Osteoblast (primary cell): ENCODE measurements at regions not wholly inside any gene's neighbourhood (a gene's known extent, or its start where the extent isn't known, plus 50 kb on each side); places are given as distances from the start of the nearest gene placed in this dataset.
"Not testable (repeated sequence)": the region's sequence is repeated elsewhere in the genome, so short reads cannot be mapped to it uniquely, and the experiment has no call there.

Experiments used
- DNase-seq: peaks from one replicate; pipeline ENCODE4 v3.0.0; 2011; ENCODE audit warnings: low spot score, mixed read lengths; ENCODE audit not compliant: insufficient read length; ENCODE audit errors: missing footprints
- H2AFZ ChIP-seq: 2 replicates; pipeline ENCODE4 v1.6.0; 2011; ENCODE audit warnings: mild to moderate bottlenecking, low read length
- H3K27ac ChIP-seq: 2 replicates; pipeline ENCODE4 v1.5.1; 2011; ENCODE audit warnings: mild to moderate bottlenecking, low read depth, low read length, moderate library complexity
- H3K27me3 ChIP-seq: 2 replicates; pipeline ENCODE4 v1.6.0; 2012; ENCODE audit warnings: mild to moderate bottlenecking, control low read depth, inconsistent platforms, low read length, moderate library complexity; ENCODE audit not compliant: insufficient read depth
- H3K36me3 ChIP-seq: 2 replicates; pipeline ENCODE4 v1.5.1; 2011; ENCODE audit warnings: mild to moderate bottlenecking, low read length, control low read depth, moderate library complexity; ENCODE audit not compliant: insufficient read depth
- H3K4me1 ChIP-seq: 2 replicates; pipeline ENCODE4 v1.5.1; 2011; ENCODE audit warnings: mild to moderate bottlenecking, low read length, control low read depth, moderate library complexity; ENCODE audit not compliant: insufficient read depth
- H3K4me2 ChIP-seq: 2 replicates; pipeline ENCODE4 v1.6.0; 2011; ENCODE audit warnings: mild to moderate bottlenecking, low read length; ENCODE audit not compliant: insufficient read depth
- H3K4me3 ChIP-seq: fragments of 200-600 bp; sonication (generic); 3 replicates; pipeline ENCODE4 v1.5.1; 2012; ENCODE audit warnings: mild to moderate bottlenecking, low read length, inconsistent platforms; ENCODE audit not compliant: insufficient read depth
- H3K79me2 ChIP-seq: 2 replicates; pipeline ENCODE4 v1.6.0; 2012; ENCODE audit warnings: mild to moderate bottlenecking, low read length, control low read depth, inconsistent platforms; ENCODE audit not compliant: insufficient read depth
- H3K9me3 ChIP-seq: 2 replicates; pipeline ENCODE4 v1.5.1; 2011; ENCODE audit warnings: low read depth, low read length, control low read depth
- H4K20me1 ChIP-seq: 2 replicates; pipeline ENCODE4 v1.6.0; 2012; ENCODE audit warnings: mild to moderate bottlenecking, low read length, control low read depth; ENCODE audit not compliant: insufficient read depth
- TF ChIP-seq, protein P1 (sequence below): IDR thresholded peaks from 2 replicates; pipeline ENCODE4 v1.5.1; 2011; ENCODE audit warnings: mild to moderate bottlenecking, low read depth, low read length, moderate library complexity; ENCODE audit errors: extremely low read depth

DNA sequence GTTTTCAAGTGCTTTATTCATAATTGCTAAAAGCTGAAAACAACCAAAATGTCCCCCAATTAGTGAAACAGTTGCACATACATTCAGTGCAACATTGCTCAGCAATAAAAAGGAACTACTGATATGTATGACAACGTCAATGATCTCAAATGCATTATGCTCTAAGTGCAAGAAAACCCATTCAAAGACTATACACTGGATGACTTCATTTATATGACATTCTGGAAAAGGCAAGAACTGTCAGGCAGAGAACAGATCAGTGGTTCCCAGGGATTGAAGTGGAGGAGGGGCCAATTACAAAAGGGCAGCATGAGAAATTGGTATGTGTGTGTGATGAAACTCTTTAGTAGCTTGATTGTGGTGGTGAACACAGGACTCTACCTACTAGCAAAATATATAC is 585.6 kb downstream of the TBL1XR1 start:
- Histone ChIP-seq H3K27ac (no peak overlapping the region), H4K20me1 (no peaks in the 10 kb centered on the region), H3K4me2 (no peak overlapping the region), H3K4me1 (no peaks in the 10 kb centered on the region), H3K36me3 (no peaks in the 10 kb centered on the region), H3K9me3 (no peaks in the 10 kb centered on the region), H2AFZ (no peak overlapping the region), H3K79me2 (no peaks in the 10 kb centered on the region), H3K27me3 (no peaks in the 10 kb centered on the region), H3K4me3 (no peak overlapping the region)
- TF ChIP-seq, protein P1, sequence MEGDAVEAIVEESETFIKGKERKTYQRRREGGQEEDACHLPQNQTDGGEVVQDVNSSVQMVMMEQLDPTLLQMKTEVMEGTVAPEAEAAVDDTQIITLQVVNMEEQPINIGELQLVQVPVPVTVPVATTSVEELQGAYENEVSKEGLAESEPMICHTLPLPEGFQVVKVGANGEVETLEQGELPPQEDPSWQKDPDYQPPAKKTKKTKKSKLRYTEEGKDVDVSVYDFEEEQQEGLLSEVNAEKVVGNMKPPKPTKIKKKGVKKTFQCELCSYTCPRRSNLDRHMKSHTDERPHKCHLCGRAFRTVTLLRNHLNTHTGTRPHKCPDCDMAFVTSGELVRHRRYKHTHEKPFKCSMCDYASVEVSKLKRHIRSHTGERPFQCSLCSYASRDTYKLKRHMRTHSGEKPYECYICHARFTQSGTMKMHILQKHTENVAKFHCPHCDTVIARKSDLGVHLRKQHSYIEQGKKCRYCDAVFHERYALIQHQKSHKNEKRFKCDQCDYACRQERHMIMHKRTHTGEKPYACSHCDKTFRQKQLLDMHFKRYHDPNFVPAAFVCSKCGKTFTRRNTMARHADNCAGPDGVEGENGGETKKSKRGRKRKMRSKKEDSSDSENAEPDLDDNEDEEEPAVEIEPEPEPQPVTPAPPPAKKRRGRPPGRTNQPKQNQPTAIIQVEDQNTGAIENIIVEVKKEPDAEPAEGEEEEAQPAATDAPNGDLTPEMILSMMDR = no peak
- DNase-seq = no peak

DNA sequence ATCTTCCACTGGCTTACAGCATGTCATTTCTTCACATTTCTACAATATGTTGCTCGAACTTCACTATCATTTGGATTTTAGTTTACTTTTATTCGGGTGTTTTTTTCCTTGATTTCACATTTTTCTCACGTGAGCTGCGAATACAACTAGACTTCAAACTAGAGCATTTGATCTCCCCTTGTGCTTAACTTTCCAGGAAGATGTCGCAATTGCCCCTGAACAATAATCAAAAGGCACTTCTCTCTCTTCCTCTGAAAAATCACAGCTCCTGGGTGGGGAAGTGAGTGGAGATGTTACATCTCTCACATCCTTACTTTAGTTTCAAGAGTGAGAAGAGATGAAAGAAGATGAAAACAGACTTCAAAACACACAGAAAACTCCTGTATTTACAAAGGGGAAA is 587.9 kb downstream of the TBL1XR1 start:
- Histone ChIP-seq H3K27ac (no peak overlapping the region), H3K9me3 (no peaks in the 10 kb centered on the region), H3K27me3 (no peaks in the 10 kb centered on the region), H3K4me2 (no peak overlapping the region), H3K4me3 (no peak overlapping the region), H3K36me3 (no peaks in the 10 kb centered on the region), H4K20me1 (no peaks in the 10 kb centered on the region), H3K4me1 (no peaks in the 10 kb centered on the region), H2AFZ (no peak overlapping the region), H3K79me2 (no peaks in the 10 kb centered on the region)
- TF ChIP-seq, protein P1 = no peak
- no peak for DNase-seq

DNA sequence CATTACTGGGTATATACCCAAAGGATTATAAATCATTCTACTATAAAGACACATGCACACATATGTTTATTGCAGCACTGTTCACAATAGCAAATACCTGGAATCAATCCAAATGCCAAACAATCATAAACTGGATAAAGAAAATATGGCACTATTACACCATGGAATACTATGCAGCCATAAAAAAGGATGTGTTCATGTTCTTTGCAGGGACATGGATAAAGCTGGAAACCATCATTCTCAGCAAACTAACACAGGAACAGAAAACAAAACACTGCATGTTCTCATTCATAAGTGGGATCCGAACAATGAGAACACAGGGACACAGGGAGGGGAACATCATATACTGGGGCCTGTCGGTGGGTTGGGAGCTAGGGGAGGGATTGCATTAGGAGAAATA is 591.7 kb downstream of the TBL1XR1 start:
- H3K79me2 ChIP-seq, H3K27me3 ChIP-seq, H3K4me1 ChIP-seq, H3K9me3 ChIP-seq, DNase-seq, H4K20me1 ChIP-seq, H3K27ac ChIP-seq, H2AFZ ChIP-seq, H3K4me3 ChIP-seq, H3K4me2 ChIP-seq, H3K36me3 ChIP-seq: not testable (repeated sequence)

DNA sequence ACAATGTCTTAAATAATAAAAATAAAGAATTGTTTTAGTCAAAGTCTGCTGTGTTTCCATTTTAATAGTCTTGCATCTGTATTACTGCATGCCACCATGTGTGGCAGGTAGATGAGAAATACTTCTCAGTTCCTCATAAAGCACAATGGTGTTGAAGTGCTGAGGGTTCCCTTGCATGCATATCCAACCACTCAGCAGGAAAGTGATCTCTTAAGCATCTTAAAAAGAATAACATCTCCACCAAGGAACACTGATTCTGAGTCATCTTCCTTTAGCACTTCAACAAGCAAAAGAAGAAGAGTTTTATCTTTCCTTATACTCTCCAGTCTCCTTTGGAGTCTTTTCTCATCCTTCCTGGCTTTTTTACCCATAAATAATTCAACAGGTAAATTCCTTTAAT is 602.0 kb downstream of the TBL1XR1 start:
- no peak overlapping the region for H3K4me2 ChIP-seq

More for the DNA sequence above, 602.0 kb downstream of the TBL1XR1 start:
- H3K4me3 ChIP-seq = no peak overlapping the region
- H2AFZ ChIP-seq = no peak overlapping the region
- TF ChIP-seq, protein P1 = no peak
- H4K20me1 ChIP-seq = no peaks in the 10 kb centered on the region
- H3K27me3 ChIP-seq = no peaks in the 10 kb centered on the region
- H3K9me3 ChIP-seq = no peaks in the 10 kb centered on the region
- H3K36me3 ChIP-seq = no peaks in the 10 kb centered on the region
- H3K27ac ChIP-seq = no peak overlapping the region
- no peaks in the 10 kb centered on the region for H3K4me1 ChIP-seq
- H3K79me2 ChIP-seq = no peaks in the 10 kb centered on the region
- no peak for DNase-seq
